Smooth muscle cell (in vitro differentiated cells): ENCODE measurements at regions not wholly inside any gene's neighbourhood (a gene's known extent, or its start where the extent isn't known, plus 50 kb on each side); places are given as distances from the start of the nearest gene placed in this dataset.

Experiments used
- DNase-seq: peaks from one replicate; lab custom pipeline; 2025; ENCODE audit not compliant: unreplicated experiment; lab: John Stamatoyannopoulos, UW
- H2AFZ ChIP-seq: fragments of 200-600 bp; sonication (generic); 2 replicates; pipeline ENCODE4 v1.6.0; 2016; ENCODE audit warnings: antibody characterized with exemption, low read depth, mild to moderate bottlenecking
- H3F3A ChIP-seq: fragments of 200-600 bp; sonication (generic); 2 replicates; pipeline ENCODE4 v1.6.0; 2017; ENCODE audit warnings: antibody characterized with exemption, low read depth
- H3K27ac ChIP-seq: fragments of 200-600 bp; sonication (generic); 2 replicates; pipeline ENCODE4 v1.5.1; 2016; ENCODE audit warnings: low read depth, mild to moderate bottlenecking
- H3K27me3 ChIP-seq: fragments of 200-600 bp; sonication (generic); 2 replicates; pipeline ENCODE4 v1.6.1; 2016; ENCODE audit warnings: low read depth, mild to moderate bottlenecking
- H3K36me3 ChIP-seq: fragments of 200-600 bp; sonication (generic); 2 replicates; pipeline ENCODE4 v1.5.1; 2016; ENCODE audit warnings: low read depth
- H3K4me1 ChIP-seq: fragments of 200-600 bp; sonication (generic); 2 replicates; pipeline ENCODE4 v1.5.1; 2016; ENCODE audit warnings: low read depth
- H3K4me2 ChIP-seq: fragments of 200-600 bp; sonication (generic); 2 replicates; pipeline ENCODE4 v1.6.0; 2016; ENCODE audit warnings: mild to moderate bottlenecking
- H3K4me3 ChIP-seq: fragments of 200-600 bp; sonication (generic); 2 replicates; pipeline ENCODE4 v1.5.1; 2016; ENCODE audit warnings: mild to moderate bottlenecking
- H3K79me2 ChIP-seq: fragments of 200-600 bp; sonication (generic); 2 replicates; pipeline ENCODE4 v1.6.0; 2016; ENCODE audit warnings: low read depth, mild to moderate bottlenecking
- H3K9ac ChIP-seq: fragments of 200-600 bp; sonication (generic); 2 replicates; pipeline ENCODE4 v1.6.0; 2016; ENCODE audit warnings: low read depth
- H3K9me3 ChIP-seq: fragments of 200-600 bp; sonication (generic); replicated peaks from 2 replicates; pipeline ENCODE4 v1.5.1; 2016; ENCODE audit warnings: low read depth
- H4K20me1 ChIP-seq: fragments of 200-600 bp; sonication (generic); 2 replicates; pipeline ENCODE4 v1.6.0; 2016; ENCODE audit warnings: low read depth
- CTCF ChIP-seq: fragments of 200-600 bp; sonication (generic); IDR thresholded peaks from 2 replicates; pipeline ENCODE4 v1.5.1; 2017; ENCODE audit warnings: borderline replicate concordance, mild to moderate bottlenecking, antibody characterized with exemption; ENCODE audit not compliant: insufficient read depth, poor library complexity, severe bottlenecking
- WGBS: methylation state at CpG from one replicate; pipeline ENCODE4 v1.1.7; 2016; ENCODE audit warnings: low lambda C conversion rate; 5-methylcytosine and 5-hydroxymethylcytosine counted together

- H4K20me1 ChIP-seq = no peaks in the 10 kb centered on the region
- H3K36me3 ChIP-seq = no peaks in the 10 kb centered on the region
- H3K27me3 ChIP-seq = peaks cover 26% of the 10 kb centered on the region
- H3K79me2 ChIP-seq = no peaks in the 10 kb centered on the region
- no peaks in the 10 kb centered on the region for H3K4me1 ChIP-seq
- no peak overlapping the region for H3K27ac ChIP-seq
- no peak overlapping the region for H3K4me3 ChIP-seq
- no peaks in the 10 kb centered on the region for H3F3A ChIP-seq
- TF ChIP-seq CTCF = no peak
- no peak for DNase-seq
- no peaks in the 10 kb centered on the region for H3K9me3 ChIP-seq
- H3K4me2 ChIP-seq = no peak overlapping the region
- 89% methylated on average over 7 of the region's 7 CpGs for WGBS
- H2AFZ ChIP-seq = no peak overlapping the region
- no peak overlapping the region for H3K9ac ChIP-seq
These were observed 411.2 kb downstream of the MATN1 start for GRCh38 chr1:30312226-30312625.

- 79% methylated on average over 1 of the region's 1 CpG for WGBS
- Histone ChIP-seq H3K36me3 (no peaks in the 10 kb centered on the region), H3K4me3 (no peak overlapping the region), H4K20me1 (no peaks in the 10 kb centered on the region), H3K4me1 (no peaks in the 10 kb centered on the region), H3K9ac (no peak overlapping the region), H3K27ac (no peak overlapping the region), H3F3A (no peaks in the 10 kb centered on the region), H2AFZ (no peak overlapping the region), H3K4me2 (no peak overlapping the region), H3K79me2 (no peaks in the 10 kb centered on the region), H3K9me3 (no peaks in the 10 kb centered on the region), H3K27me3 (peaks cover 27% of the 10 kb centered on the region)
- no peak for DNase-seq
- no peak for TF ChIP-seq CTCF
These were observed 411.6 kb downstream of the MATN1 start for GRCh38 chr1:30311749-30312148.

GRCh38 chr1:30310966-30311742, 412.2 kb downstream of the MATN1 start:
- H3K4me2 ChIP-seq = no peak overlapping the region
- H3F3A ChIP-seq = no peaks in the 10 kb centered on the region
- 83% methylated on average over 11 of the region's 11 CpGs for WGBS
- no peaks in the 10 kb centered on the region for H4K20me1 ChIP-seq
- no peak for DNase-seq
- no peak overlapping the region for H3K27ac ChIP-seq
- H3K79me2 ChIP-seq = no peaks in the 10 kb centered on the region
- H3K9me3 ChIP-seq = no peaks in the 10 kb centered on the region
- no peaks in the 10 kb centered on the region for H3K4me1 ChIP-seq
- TF ChIP-seq CTCF = no peak
- no peak overlapping the region for H3K9ac ChIP-seq
- H3K36me3 ChIP-seq = no peaks in the 10 kb centered on the region
- H2AFZ ChIP-seq = no peak overlapping the region
- H3K4me3 ChIP-seq = no peak overlapping the region
- peaks cover 32% of the 10 kb centered on the region for H3K27me3 ChIP-seq

GRCh38 chr1:30307182-30307581, 416.2 kb downstream of the MATN1 start:
- Histone ChIP-seq H3K4me1 (no peaks in the 10 kb centered on the region), H3K4me2 (no peak overlapping the region), H3K27me3 (peaks cover 23% of the 10 kb centered on the region), H4K20me1 (no peaks in the 10 kb centered on the region), H3F3A (no peaks in the 10 kb centered on the region), H3K4me3 (no peak overlapping the region), H3K79me2 (no peaks in the 10 kb centered on the region), H3K9me3 (no peaks in the 10 kb centered on the region), H3K36me3 (no peaks in the 10 kb centered on the region), H2AFZ (no peak overlapping the region), H3K9ac (no peak overlapping the region), H3K27ac (no peak overlapping the region)
- no peak for DNase-seq
- 90% methylated on average over 5 of the region's 5 CpGs for WGBS
- TF ChIP-seq CTCF = no peak
